ENCODE measurements at regions not wholly inside any gene's neighbourhood (a gene's known extent, or its start where the extent isn't known, plus 50 kb on each side); places are given as distances from the start of the nearest gene placed in this dataset.
A peak's percentile ranks its signal among the peaks of the same experiment; 100 is the strongest.
"Not testable (repeated sequence)": the region's sequence is repeated elsewhere in the genome, so short reads cannot be mapped to it uniquely, and the experiment has no call there.

GRCh38 chr5:127133071-127133470 is 59.8 kb upstream of the C5orf63 start:
- FAIRE-seq (no peak), DNase-seq (ENCODE audit: low spot score) (no peak)

- no peak for DNase-seq (ENCODE audit: low spot score)
- FAIRE-seq: no peak
Measured at GRCh38 chr5:127136908-127137307, 63.6 kb upstream of the C5orf63 start.

DNA sequence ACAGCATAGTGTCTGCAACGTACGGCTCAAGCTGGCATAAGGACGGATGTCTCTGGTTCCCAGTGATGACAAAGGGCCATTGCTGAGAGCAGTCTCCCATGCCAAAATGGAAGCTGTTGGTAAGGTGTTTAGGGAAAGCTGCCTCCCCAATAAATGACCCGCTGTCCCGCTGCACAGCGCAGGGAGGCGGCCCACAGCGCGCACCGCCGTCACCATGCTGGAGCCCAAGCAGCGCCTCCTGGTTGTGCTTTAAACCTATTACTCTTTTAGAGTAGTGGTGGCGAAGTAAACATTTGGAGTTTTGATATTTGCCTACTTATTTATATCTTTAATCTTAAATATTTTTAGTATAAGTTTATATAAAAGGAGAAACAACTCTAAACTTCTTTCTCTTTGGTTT is 70.4 kb upstream of the C5orf63 start:
- DNase-seq (ENCODE audit: low spot score) (no peak), FAIRE-seq (no peak)

DNA sequence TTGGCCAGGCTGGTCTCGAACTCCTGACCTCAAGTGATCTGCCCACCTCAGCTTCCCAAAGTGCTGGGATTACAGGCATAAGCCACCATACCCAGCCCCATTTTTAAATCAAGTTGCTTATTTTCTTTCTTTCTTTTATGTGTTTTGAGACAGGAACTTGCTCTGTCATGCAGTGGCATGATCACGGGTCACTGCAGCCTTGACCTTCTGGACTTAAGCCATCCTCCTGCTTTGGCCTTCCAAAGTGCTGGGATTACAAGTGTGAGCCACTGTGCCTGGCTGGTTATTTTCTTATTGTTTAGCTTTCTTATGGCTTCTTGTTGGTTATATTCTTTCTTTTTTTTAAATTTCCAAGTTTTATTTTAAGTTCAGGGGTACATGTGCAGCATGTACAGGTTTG is 79.7 kb upstream of the C5orf63 start:
- DNase-seq (ENCODE audit: low spot score): no peak
- peak; percentile 28 for FAIRE-seq

- FAIRE-seq (no peak), DNase-seq (ENCODE audit: low spot score) (no peak)
Measured at GRCh38 chr5:127153521-127153920, 80.2 kb upstream of the C5orf63 start.

- no peak for FAIRE-seq
Measured at GRCh38 chr5:127163750-127164149, 90.4 kb upstream of the C5orf63 start.

DNA sequence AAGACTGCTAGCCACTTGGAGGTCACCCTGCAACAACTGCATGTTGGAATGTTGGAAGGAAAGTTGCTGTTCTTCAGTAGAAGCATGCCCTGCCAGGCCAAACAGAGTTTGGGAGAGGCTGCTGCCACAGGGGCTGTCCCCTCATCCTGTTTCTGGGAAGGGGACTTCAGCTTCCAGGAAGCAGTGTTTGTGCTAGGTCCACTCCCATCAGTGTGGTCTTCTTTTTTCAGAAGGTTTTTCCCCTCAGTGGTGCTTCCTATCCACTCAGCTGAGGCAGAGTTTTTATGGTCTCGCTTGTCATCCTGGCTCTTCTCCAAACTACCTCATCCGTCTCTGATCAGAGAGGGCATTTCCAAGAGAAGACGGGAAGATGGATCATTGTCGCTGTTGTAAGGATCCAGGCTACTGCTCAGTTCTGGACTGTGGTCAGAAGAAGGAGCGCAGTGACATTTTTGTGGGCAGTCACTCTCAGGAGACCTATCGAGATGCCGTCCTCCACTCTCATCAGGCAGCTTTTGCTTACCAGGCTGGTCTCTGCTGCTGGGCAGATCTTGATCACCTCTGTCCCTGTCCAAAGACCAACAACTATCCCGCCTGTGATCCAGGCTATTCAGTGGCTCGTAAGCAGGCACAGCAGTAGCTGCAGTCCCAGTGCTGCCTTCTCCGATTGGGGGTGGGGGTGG is 97.8 kb upstream of the C5orf63 start:
- no peak for FAIRE-seq

More at GRCh38 chr5:127163750-127164149, 90.4 kb upstream of the C5orf63 start:
- no peak for DNase-seq (ENCODE audit: low spot score)

GRCh38 chr5:127176769-127177168 is 103.5 kb upstream of the C5orf63 start:
- no peak for FAIRE-seq
- no peak for DNase-seq (ENCODE audit: low spot score)

More for the DNA sequence above, 97.8 kb upstream of the C5orf63 start:
- peak; percentile 53 for DNase-seq (ENCODE audit: low spot score)

GRCh38 chr5:127182631-127183030 is 108.0 kb upstream of the MEGF10 start:
- not testable (repeated sequence) for FAIRE-seq; DNase-seq (ENCODE audit: low spot score)

DNA sequence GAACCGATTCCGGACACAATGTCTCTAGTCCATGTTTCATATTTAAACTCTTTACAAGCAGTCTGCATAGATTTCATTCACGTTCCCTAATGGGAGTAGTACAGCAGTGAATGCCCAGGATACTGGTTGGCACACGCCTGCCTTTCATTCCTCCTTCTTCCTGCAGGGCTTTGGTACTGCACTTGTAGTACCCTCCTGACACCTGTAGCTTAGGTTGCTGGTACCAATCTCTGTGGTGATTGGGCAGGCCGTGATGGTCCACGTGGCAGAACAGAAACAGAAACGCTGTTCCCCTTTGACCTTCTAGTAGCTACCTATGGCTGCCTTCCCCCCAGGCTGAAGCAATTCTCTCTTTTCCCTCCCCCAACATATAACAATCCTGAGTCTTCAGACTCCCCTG is 107.3 kb upstream of the MEGF10 start:
- no peak for FAIRE-seq

DNA sequence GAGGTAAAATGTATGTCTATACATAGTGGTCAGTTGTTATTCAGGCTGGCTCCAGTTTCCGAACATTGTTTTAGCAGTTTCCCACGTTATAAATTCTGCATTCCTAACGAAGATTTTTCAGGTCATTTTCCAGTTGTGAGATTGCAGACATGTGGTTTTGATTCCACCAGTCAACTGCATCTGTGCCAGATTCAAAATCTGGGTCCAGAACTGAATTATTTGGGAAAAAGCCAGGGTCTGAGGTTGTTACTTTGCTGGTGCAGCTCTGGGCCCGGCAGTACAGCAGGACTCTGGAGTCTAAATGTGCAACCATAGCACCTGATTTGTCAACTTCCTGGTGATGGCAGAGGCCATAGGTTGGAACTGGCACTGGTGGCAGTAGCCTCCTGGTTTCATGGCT is 105.7 kb upstream of the MEGF10 start:
- FAIRE-seq (no peak), DNase-seq (ENCODE audit: low spot score) (no peak)

More for the DNA sequence above, 107.3 kb upstream of the MEGF10 start:
- DNase-seq (ENCODE audit: low spot score): no peak

GRCh38 chr5:127186657-127187056 is 103.9 kb upstream of the MEGF10 start:
- DNase-seq (ENCODE audit: low spot score) (no peak), FAIRE-seq (no peak)

GRCh38 chr5:127187706-127188105 is 102.9 kb upstream of the MEGF10 start:
- DNase-seq (ENCODE audit: low spot score): no peak
- no peak for FAIRE-seq

DNA sequence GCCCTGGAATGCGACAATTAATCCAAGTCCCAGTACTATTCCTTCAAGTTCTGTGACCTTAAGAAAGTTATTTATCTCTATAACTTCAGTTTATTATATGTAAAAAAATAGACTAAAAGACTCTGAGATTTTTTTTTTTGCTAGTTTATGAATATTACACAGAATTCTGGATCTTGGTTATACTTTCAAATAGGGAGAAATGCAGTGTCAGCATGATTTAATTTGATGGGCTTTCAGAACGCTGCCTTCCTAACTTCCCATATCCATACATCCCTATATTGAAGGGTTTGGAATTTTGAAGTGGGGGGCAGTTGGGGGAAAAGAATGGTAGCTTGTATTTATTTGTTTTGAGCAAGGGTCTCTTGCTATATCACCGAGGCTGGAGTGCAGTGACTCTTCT is 98.4 kb upstream of the MEGF10 start:
- FAIRE-seq (no peak), DNase-seq (ENCODE audit: low spot score) (no peak)

DNA sequence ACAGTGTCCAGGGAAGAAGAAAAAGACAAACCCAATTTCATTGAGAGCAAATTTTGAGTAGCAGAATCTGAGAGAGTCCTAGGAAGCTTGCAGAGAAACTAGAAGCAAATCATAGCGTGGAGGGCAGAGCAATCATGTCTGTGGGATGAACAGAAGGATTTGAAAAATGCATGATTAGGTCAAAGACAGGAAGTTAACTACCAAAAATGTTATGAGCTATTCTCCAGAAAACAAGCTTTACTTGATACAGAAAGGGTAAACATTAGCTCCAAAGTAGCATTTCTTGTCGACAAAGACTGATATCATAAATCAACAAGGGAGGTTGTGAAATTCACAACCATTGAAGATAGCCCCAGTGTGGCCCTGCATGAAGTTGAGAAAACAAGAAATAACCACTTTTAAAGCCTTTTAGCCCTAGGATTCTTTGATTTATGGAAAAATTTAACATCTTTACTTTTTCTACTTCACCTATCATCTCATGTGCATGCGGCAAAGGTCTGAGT is 97.7 kb upstream of the MEGF10 start:
- DNase-seq (ENCODE audit: low spot score) (no peak), FAIRE-seq (no peak)

DNA sequence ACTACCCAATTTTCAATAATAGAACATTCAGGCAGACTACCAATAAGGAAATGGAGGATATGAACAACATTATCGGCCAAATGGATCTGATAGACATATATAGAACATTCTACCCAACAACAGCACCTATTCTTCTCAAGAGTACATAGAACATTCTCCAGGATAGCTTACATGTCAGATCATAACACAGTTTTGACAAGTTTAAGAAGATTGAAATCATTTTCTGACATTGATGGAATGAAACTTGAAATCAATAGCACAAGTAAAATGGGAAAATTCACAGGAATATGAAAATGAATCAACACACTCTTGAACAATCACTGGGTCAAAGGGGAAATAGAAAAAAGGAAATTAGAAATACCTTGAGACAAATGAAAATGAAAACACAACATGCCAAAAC is 94.6 kb upstream of the MEGF10 start:
- FAIRE-seq: no peak
- DNase-seq (ENCODE audit: low spot score): no peak

DNA sequence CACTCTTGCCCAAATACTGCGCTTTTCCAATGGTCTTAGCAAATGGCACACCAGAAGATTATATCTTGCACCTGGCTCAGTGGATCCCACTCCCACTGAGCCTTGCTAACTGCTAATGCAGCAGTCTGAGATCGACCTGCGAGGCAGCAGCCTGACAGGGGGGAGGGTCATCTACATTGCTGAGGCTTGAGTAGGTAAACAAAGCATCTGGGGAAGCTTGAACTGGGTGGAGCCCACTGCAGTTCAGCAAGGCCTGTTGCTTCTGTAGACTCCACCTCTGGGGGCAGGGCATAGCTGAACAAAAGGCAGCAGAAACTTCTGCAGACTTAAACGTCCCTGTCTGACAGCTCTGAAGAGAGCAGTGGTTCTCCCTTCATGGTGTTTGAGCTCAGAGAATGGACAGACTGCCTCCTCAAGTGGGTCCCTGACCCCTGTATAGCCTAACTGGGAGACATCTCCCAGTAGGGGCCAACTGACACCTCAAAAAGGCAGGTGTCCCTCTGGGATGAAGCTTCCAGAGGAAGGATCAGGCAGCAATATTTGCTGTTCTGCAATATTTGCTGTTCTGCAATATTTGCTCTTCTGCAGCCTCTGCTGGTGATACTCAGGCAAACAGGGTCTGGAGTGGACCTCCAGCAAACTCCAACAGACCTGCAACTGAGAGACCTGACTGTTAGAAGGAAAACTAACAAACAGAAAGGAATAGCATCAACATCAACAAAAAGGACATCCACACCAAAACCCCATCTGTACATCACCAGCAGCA is 93.0 kb upstream of the MEGF10 start:
- FAIRE-seq; DNase-seq (ENCODE audit: low spot score): not testable (repeated sequence)

GRCh38 chr5:127202738-127203137 is 87.9 kb upstream of the MEGF10 start:
- not testable (repeated sequence) for DNase-seq (ENCODE audit: low spot score)

DNA sequence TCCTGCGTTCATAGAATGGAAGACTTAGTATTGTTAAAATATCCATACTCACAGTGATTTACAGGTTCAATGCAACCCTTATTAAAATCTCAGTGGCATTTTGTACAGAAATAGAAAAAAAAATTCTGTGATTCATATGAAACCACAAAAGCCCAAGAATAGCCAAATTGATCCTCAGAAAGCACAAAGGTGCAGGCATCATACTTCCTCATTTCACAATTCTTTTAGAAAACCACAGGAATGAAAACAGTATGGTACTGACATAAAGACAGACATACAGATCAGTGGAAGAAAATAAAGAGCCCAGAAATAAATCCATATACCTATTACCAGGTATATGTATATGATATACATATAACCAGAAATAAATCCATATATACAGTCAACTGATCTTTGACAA is 86.8 kb upstream of the MEGF10 start:
- peak; percentile 87 for FAIRE-seq
- peak; percentile 62 for DNase-seq (ENCODE audit: low spot score)

More at GRCh38 chr5:127202738-127203137, 87.9 kb upstream of the MEGF10 start:
- not testable (repeated sequence) for FAIRE-seq

DNA sequence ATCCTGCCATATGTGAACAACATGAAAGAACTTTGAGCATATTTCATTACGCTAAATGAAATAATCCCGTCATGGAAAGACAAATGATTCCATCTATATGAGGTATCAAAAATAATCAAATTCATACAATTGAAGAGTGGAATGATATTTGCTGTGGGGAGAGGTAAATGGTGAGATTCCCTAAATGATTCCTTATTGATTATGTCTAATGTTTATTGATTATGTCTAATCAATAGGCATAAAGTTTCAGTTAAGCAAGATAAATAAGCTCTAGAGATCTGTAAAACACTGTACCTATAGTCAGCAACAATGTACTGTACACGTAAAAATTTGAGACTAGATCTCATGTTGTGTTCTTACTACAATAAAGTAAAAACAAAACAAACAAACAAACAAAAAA is 85.4 kb upstream of the MEGF10 start:
- no peak for DNase-seq (ENCODE audit: low spot score)
- no peak for FAIRE-seq

DNA sequence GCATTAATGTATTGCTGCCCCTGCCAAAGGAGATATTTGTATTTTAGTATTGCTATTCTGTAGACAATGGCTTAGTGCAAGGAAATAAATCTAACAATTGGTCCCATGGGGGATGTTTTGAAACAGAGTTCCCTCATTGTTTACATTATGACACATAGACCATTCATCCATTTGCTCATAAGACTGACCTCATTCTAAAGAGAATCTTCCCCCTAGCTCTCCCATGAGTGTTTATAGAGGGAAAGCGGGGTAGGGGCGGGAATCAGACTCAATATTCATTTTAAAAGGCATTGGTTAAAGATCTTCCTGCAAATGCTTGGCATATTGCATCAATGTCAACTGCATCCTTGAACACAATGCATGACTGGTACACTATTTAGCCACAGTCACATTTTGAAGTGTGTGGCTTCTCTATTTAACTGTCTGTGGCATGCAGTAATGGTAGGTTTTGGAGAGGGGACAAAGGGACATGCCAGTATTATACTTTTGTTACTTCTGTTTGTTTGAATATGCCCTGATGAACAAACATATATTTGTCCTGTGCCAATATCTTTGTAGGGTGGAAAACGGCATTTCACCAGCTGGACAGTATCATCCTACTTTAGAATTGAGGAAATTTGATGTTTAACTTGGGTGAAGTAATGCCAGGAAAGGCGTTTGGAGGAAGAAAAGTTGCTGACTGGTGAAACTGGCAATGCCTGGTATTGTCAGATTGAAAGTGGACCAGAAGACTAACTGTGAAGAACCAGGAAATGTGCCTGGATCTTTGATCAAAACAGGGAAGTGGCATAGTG is 84.1 kb upstream of the MEGF10 start:
- peak; percentile 89 for FAIRE-seq

DNA sequence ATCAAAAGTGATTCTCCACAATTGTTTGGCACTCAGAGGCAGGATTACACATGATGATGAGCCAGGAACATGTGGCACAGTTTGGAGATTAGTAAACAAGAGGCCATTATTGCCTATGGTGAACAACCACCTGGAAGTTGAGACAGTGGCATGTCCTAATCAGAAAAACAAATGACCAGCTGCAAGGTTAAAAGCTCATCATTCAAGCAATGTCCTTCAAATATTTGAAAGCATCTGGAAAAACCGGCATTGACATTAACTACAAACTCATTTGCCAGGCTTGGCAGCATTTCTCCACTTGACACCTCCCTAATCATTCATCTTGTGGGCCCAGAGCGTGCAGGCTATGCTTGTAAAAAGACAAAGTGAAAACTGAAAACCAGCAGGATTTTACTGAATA is 80.6 kb upstream of the MEGF10 start:
- FAIRE-seq: no peak
- no peak for DNase-seq (ENCODE audit: low spot score)

More for the DNA sequence above, 84.1 kb upstream of the MEGF10 start:
- DNase-seq (ENCODE audit: low spot score): peak; percentile 87
